SK-N-SH treated with all-trans-retinoic acid at 6 μM for 48 hours (cell line): ENCODE measurements at regions not wholly inside any gene's neighbourhood (a gene's known extent, or its start where the extent isn't known, plus 50 kb on each side); places are given as distances from the start of the nearest gene placed in this dataset.

Source experiments
- BACH2 ChIP-seq: fragments of 250-450 bp; sonication (Bioruptor Pico); IDR thresholded peaks from 2 replicates; pipeline ENCODE4 v1.9.0; 2021; ENCODE audit warnings: mild to moderate bottlenecking, borderline replicate concordance
- CREB5 ChIP-seq: fragments of 250-450 bp; sonication (Bioruptor Pico); IDR thresholded peaks from 2 replicates; pipeline ENCODE4 v1.5.1; 2020; ENCODE audit warnings: low read depth, mild to moderate bottlenecking, moderate library complexity
- GLIS3 ChIP-seq: fragments of 250-450 bp; sonication (Bioruptor Pico); IDR thresholded peaks from 2 replicates; pipeline ENCODE4 v1.5.0; 2020; ENCODE audit warnings: mild to moderate bottlenecking, moderate library complexity
- ISL1 ChIP-seq: fragments of 250-450 bp; sonication (Bioruptor Pico); IDR thresholded peaks from 2 replicates; pipeline ENCODE4 v2.1.2; 2022; ENCODE audit warnings: mild to moderate bottlenecking, moderate library complexity
- OSR1 ChIP-seq: fragments of 250-450 bp; sonication (Bioruptor Pico); IDR thresholded peaks from 2 replicates; pipeline ENCODE4 v1.8.0; 2022; ENCODE audit warnings: moderate library complexity, mild to moderate bottlenecking, inconsistent platforms
- PATZ1 ChIP-seq: fragments of 250-450 bp; sonication (Bioruptor Pico); IDR thresholded peaks from 2 replicates; pipeline ENCODE4 v1.8.0; 2020; ENCODE audit warnings: mild to moderate bottlenecking, moderate library complexity, borderline replicate concordance
- PPARA ChIP-seq: fragments of 250-450 bp; sonication (Bioruptor Pico); IDR thresholded peaks from 2 replicates; pipeline ENCODE4 v1.5.0; 2020; ENCODE audit warnings: mild to moderate bottlenecking, borderline replicate concordance
- ZNF8 ChIP-seq: fragments of 450-650 bp; formaldehyde crosslinking; IDR thresholded peaks from 2 replicates; pipeline ENCODE4 v1.5.0; 2020; ENCODE audit warnings: mild to moderate bottlenecking, moderate library complexity

DNA sequence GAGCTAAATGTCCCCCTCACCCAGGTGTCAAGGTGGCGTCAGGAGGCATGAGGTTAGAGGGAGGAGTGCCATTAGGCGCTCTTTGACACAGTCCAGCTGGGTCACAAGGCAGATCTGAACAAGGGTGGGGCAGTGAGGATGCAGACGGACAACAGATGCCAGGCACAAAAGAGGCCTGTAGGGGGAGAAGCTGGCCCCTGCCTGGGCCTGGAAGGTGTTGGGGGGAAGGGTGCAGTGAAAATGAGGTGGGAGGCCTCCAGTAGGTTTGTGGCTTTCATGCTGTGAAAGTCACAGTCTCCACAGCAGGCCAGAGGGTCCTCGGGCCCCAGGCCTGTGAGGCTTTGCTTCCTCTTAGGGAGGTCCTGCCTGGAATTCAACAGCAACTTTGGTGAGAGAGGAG is 85.0 kb upstream of the PLET1 start:
- TF ChIP-seq BACH2 (CRISPR knock-in tag) = no peak
- no peak for TF ChIP-seq CREB5
- TF ChIP-seq PATZ1 (CRISPR knock-in tag) = no peak
- no peak for TF ChIP-seq ISL1
- no peak for TF ChIP-seq PPARA (CRISPR knock-in tag)
- TF ChIP-seq OSR1 (CRISPR knock-in tag) = no peak
- no peak for TF ChIP-seq ZNF8 (CRISPR knock-in tag)
- TF ChIP-seq GLIS3 (CRISPR knock-in tag) = no peak
